PC-9 (cell line): ENCODE measurements at regions not wholly inside any gene's neighbourhood (a gene's known extent, or its start where the extent isn't known, plus 50 kb on each side); places are given as distances from the start of the nearest gene placed in this dataset.

Source experiments
- BruUV-seq: library from RNA; stranded (reverse); fragments of 400-500 nt; replicated peaks from 2 replicates; lab custom pipeline; 2021; lab: Mats Ljungman, UMichigan
- CTCF ChIA-PET: fragments of 300-600 bp; sonication (Branson Sonifier 250); formaldehyde crosslinking; loops from one replicate; lab custom pipeline; 2022; ENCODE audit warnings: antibody characterized with exemption; lab: Charles Lee
- POLR2A ChIA-PET: fragments of 300-600 bp; sonication (Branson Sonifier 250); formaldehyde crosslinking; loops from one replicate; lab custom pipeline; 2022; ENCODE audit warnings: antibody characterized with exemption; ENCODE audit not compliant: unreplicated experiment; lab: Charles Lee
- DNase-seq, 2 experiments: peaks; one replicate each; pipeline versions ENCODE4 v3.0.0 to v3.0.0-alpha.2; 2015 to 2022; ENCODE audit warnings: mixed read lengths in 1 of 2
- H2AFZ ChIP-seq: fragments of 200-600 bp; sonication (generic); 2 replicates; pipeline ENCODE4 v1.8.1; 2017; ENCODE audit warnings: antibody characterized with exemption
- H3F3A ChIP-seq: fragments of 200-600 bp; sonication (generic); 2 replicates; pipeline ENCODE4 v1.8.1; 2017; ENCODE audit warnings: antibody characterized with exemption, mild to moderate bottlenecking, low read depth; ENCODE audit not compliant: insufficient read depth
- H3K27ac ChIP-seq: fragments of 200-600 bp; sonication (generic); 2 replicates; pipeline ENCODE4 v1.6.1; 2016; ENCODE audit warnings: mixed run types
- H3K27me3 ChIP-seq: fragments of 200-600 bp; sonication (generic); 2 replicates; pipeline ENCODE4 v1.6.1; 2016; ENCODE audit warnings: low read depth, mixed run types; ENCODE audit not compliant: insufficient read depth
- H3K36me3 ChIP-seq: fragments of 200-600 bp; sonication (generic); 2 replicates; pipeline ENCODE4 v1.6.1; 2016; ENCODE audit warnings: low read depth, mixed run types
- H3K4me1 ChIP-seq: fragments of 200-600 bp; sonication (generic); replicated peaks from 2 replicates; pipeline ENCODE4 v1.6.1; 2016; ENCODE audit warnings: mixed run types; ENCODE audit not compliant: insufficient read depth
- H3K4me2 ChIP-seq: fragments of 200-600 bp; sonication (generic); 2 replicates; pipeline ENCODE4 v1.6.1; 2017; ENCODE audit warnings: mixed run types
- H3K4me3 ChIP-seq: fragments of 200-600 bp; sonication (generic); 2 replicates; pipeline ENCODE4 v1.6.1; 2016; ENCODE audit warnings: mixed run types
- H3K79me2 ChIP-seq: fragments of 200-600 bp; sonication (generic); 2 replicates; pipeline ENCODE4 v1.6.1; 2017; ENCODE audit warnings: low read depth, mixed run types
- H3K9me2 ChIP-seq: fragments of 200-600 bp; sonication (generic); 2 replicates; pipeline ENCODE4 v1.8.1; 2017; ENCODE audit warnings: mild to moderate bottlenecking; ENCODE audit not compliant: insufficient read depth
- H3K9me3 ChIP-seq: fragments of 200-600 bp; sonication (generic); 2 replicates; pipeline ENCODE4 v1.8.1; 2016; ENCODE audit warnings: low read depth; ENCODE audit not compliant: insufficient read depth
- H4K20me1 ChIP-seq: fragments of 200-600 bp; sonication (generic); 2 replicates; pipeline ENCODE4 v1.8.1; 2017; ENCODE audit not compliant: insufficient read depth
- CTCF ChIP-seq: fragments of 200-600 bp; sonication (generic); conservative IDR thresholded peaks from 2 replicates; pipeline ENCODE4 v1.6.1; 2017; ENCODE audit warnings: mixed run types, antibody characterized with exemption, mild to moderate bottlenecking, moderate library complexity
- EZH2 ChIP-seq: fragments of 200-600 bp; sonication (generic); IDR thresholded peaks from 2 replicates; pipeline ENCODE4 v1.8.0; 2017; ENCODE audit warnings: antibody characterized with exemption, low read depth
- intact Hi-C: fragments of 100-400 bp; cut with micrococcal nuclease; formaldehyde crosslinking; loops from one replicate; pipeline ENCODE4 v1.10.0; 2022; ENCODE audit not compliant: unreplicated experiment

- H3K27me3 ChIP-seq, result no peaks in the 10 kb centered on the region
- H3K9me3 ChIP-seq, result no peaks in the 10 kb centered on the region
- no peaks in the 10 kb centered on the region for H3K36me3 ChIP-seq
- no peak overlapping the region for H2AFZ ChIP-seq
- ChIA-PET CTCF (no interaction called here), POLR2A (no interaction called here)
- no peaks in the 10 kb centered on the region for H3F3A ChIP-seq
- no peak overlapping the region for H3K4me3 ChIP-seq
- intact Hi-C loops, result no loop called here
- no peaks in the 10 kb centered on the region for H3K79me2 ChIP-seq
- BruUV-seq, result no TSS peak
- no peaks in the 10 kb centered on the region for H3K9me2 ChIP-seq
- H3K4me1 ChIP-seq, result no peaks in the 10 kb centered on the region
- TF ChIP-seq EZH2 (no peak), CTCF (no peak)
- H3K27ac ChIP-seq, result no peak overlapping the region
- H4K20me1 ChIP-seq, result no peaks in the 10 kb centered on the region
- DNase-seq, result no peak
- no peak overlapping the region for H3K4me2 ChIP-seq
Observed at GRCh38 chr7:43041105-43041504, 71.3 kb upstream of the HECW1 start.

GRCh38 chr7:43041724-43042123 is 70.7 kb upstream of the HECW1 start:
- Histone ChIP-seq H3K9me2 (no peaks in the 10 kb centered on the region), H4K20me1 (no peaks in the 10 kb centered on the region), H3K4me1 (no peaks in the 10 kb centered on the region), H3K9me3 (no peaks in the 10 kb centered on the region), H3F3A (no peaks in the 10 kb centered on the region), H3K4me3 (no peak overlapping the region), H3K79me2 (no peaks in the 10 kb centered on the region), H3K27me3 (no peaks in the 10 kb centered on the region), H2AFZ (no peak overlapping the region), H3K36me3 (no peaks in the 10 kb centered on the region), H3K27ac (no peak overlapping the region), H3K4me2 (no peak overlapping the region)
- no TSS peak for BruUV-seq
- TF ChIP-seq EZH2 (no peak), CTCF (no peak)
- CTCF ChIA-PET, result no interaction called here
- intact Hi-C loops, result no loop called here
- POLR2A ChIA-PET, result no interaction called here
- DNase-seq, result no peak

GRCh38 chr7:43042302-43042701 is 70.1 kb upstream of the HECW1 start:
- no peak overlapping the region for H3K27ac ChIP-seq
- no peaks in the 10 kb centered on the region for H3K9me3 ChIP-seq
- TF ChIP-seq CTCF, result no peak
- TF ChIP-seq EZH2, result no peak
- no TSS peak for BruUV-seq
- intact Hi-C loops, result no loop called here
- no peaks in the 10 kb centered on the region for H3F3A ChIP-seq
- DNase-seq, result no peak
- no peaks in the 10 kb centered on the region for H3K27me3 ChIP-seq
- H3K36me3 ChIP-seq, result no peaks in the 10 kb centered on the region
- H4K20me1 ChIP-seq, result no peaks in the 10 kb centered on the region
- H2AFZ ChIP-seq, result no peak overlapping the region
- ChIA-PET CTCF (no interaction called here), POLR2A (no interaction called here)
- H3K79me2 ChIP-seq, result no peaks in the 10 kb centered on the region
- H3K4me2 ChIP-seq, result no peak overlapping the region
- H3K9me2 ChIP-seq, result no peaks in the 10 kb centered on the region
- H3K4me3 ChIP-seq, result no peak overlapping the region
- H3K4me1 ChIP-seq, result no peaks in the 10 kb centered on the region
